Common myeloid progenitor, CD34-positive (primary cell): ENCODE measurements at regions not wholly inside any gene's neighbourhood (a gene's known extent, or its start where the extent isn't known, plus 50 kb on each side); places are given as distances from the start of the nearest gene placed in this dataset.
"Not testable (repeated sequence)": the region's sequence is repeated elsewhere in the genome, so short reads cannot be mapped to it uniquely, and the experiment has no call there.

Source experiments
- CTCF ChIA-PET: fragments of 350-600 bp; sonication (Branson Sonifier 250); formaldehyde crosslinking; loops from one replicate; lab custom pipeline; 2021; ENCODE audit warnings: antibody characterized with exemption; lab: Charles Lee
- POLR2A ChIA-PET: fragments of 350-600 bp; sonication (Branson Sonifier 250); formaldehyde crosslinking; loops from one replicate; lab custom pipeline; 2021; ENCODE audit warnings: antibody characterized with exemption; lab: Charles Lee
- DNase-seq, 3 donors: peaks; one replicate each; pipeline versions ENCODE4 v3.0.0 to v3.0.0-alpha.2; 2013
- H3K27ac ChIP-seq, 2 experiments: 1 replicate in 1 of 2; 2 replicates in 1 of 2; pipeline ENCODE4 v1.7.0; 2013; ENCODE audit warnings: inconsistent platforms in 2 of 2, low read length in 2 of 2, mild to moderate bottlenecking in 2 of 2, low read depth in 1 of 2, moderate library complexity in 1 of 2; ENCODE audit not compliant: severe bottlenecking in 2 of 2, insufficient read depth in 1 of 2, poor library complexity in 1 of 2
- H3K27me3 ChIP-seq, 5 experiments: replicated peaks in 2 of 5; 1 replicate in 3 of 5; 2 replicates in 2 of 5; pipeline versions ENCODE4 v1.6.1 to v1.7.0; 2013; ENCODE audit warnings: low read length in 4 of 5, mild to moderate bottlenecking in 2 of 5, moderate library complexity in 2 of 5, inconsistent platforms in 1 of 5; ENCODE audit not compliant: insufficient read depth in 5 of 5, control insufficient read depth in 4 of 5
- H3K36me3 ChIP-seq, 4 experiments: 1 replicate in 2 of 4; 2 replicates in 2 of 4; pipeline versions ENCODE4 v1.6.1 to v1.7.0; 2013; ENCODE audit warnings: low read length in 3 of 4, control low read depth in 1 of 4, mild to moderate bottlenecking in 1 of 4; ENCODE audit not compliant: control insufficient read depth in 4 of 4, insufficient read depth in 4 of 4
- H3K4me1 ChIP-seq, 4 experiments: 1 replicate in 3 of 4; 2 replicates in 1 of 4; pipeline versions ENCODE4 v1.6.1 to v1.7.1; 2013; ENCODE audit warnings: low read length in 3 of 4, mild to moderate bottlenecking in 3 of 4, control low read depth in 1 of 4, inconsistent platforms in 1 of 4, moderate library complexity in 1 of 4; ENCODE audit not compliant: control insufficient read depth in 4 of 4, insufficient read depth in 4 of 4; ENCODE audit errors: control extremely low read depth in 1 of 4
- H3K4me3 ChIP-seq, 7 experiments: 1 replicate in 4 of 7; 2 replicates in 3 of 7; pipeline versions ENCODE4 v1.5.1 to v1.7.0; 2013; ENCODE audit warnings: mild to moderate bottlenecking in 7 of 7, low read length in 6 of 7, moderate library complexity in 6 of 7, inconsistent platforms in 2 of 7, low read depth in 2 of 7, control low read depth in 1 of 7; ENCODE audit not compliant: insufficient read depth in 4 of 7, control insufficient read depth in 1 of 7; ENCODE audit errors: extremely low read depth in 1 of 7
- H3K9me3 ChIP-seq, 5 experiments: 1 replicate in 4 of 5; 2 replicates in 1 of 5; pipeline versions ENCODE4 v1.6.1 to v1.7.1; 2013; ENCODE audit warnings: low read length in 4 of 5, mild to moderate bottlenecking in 2 of 5, inconsistent platforms in 1 of 5, low read depth in 1 of 5, moderate library complexity in 1 of 5; ENCODE audit not compliant: control insufficient read depth in 4 of 5, insufficient read depth in 2 of 5; ENCODE audit errors: control extremely low read depth in 1 of 5
- WGBS: methylation state at CpG from one replicate; pipeline ENCODE4 v1.1.5; 2013; ENCODE audit not compliant: insufficient coverage; 5-methylcytosine and 5-hydroxymethylcytosine counted together

DNA sequence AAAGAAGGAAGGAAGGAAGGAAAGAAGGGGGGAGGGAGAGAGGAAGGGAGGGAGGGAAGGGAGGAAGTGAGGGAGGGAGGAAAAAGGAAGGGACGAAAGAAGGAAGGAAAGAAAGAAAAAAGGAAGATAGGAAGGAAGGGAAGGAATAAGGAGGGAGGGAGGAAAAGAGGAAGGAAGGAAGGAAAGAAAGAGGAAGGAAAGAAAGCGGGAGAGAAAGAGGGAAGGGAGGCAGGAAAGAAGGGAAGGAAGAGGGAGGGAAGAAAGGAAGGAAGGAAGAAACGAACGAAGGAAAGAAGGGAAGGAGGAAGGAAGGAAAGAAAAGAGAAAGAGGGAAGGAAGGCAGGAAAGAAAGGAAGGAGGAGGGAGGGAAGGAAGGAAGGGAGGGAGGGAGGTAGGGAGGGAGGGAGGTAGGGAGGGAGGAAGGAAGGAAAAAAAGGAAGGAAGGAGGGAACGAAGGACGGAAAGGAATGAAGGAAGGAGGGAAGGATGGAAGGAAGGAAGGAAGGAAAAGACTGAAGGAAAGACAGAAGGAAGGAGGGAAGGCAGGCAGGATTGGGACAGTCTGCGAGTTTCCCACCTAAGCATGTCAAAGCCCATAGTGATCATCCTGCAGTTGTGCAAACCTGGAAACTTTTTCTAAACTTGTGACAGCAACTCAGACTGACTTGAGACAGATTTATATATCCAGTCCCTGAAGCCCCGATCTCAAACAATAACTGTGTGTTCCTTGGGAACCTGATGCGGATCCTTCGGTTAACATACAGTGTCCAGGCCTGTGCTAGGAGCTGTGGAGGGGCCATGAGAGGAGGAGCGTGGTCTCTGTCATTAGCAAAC lies 59.8 kb upstream of the IYD start:
- peaks cover 0 to 4% (median 0%) of the 10 kb centered on the region in 5 experiments for H3K27me3 ChIP-seq
- H3K9me3 ChIP-seq, result no peaks in the 10 kb centered on the region
- DNase-seq, result no peak
- no peaks in the 10 kb centered on the region for H3K36me3 ChIP-seq
- CTCF ChIA-PET, result no interaction called here
- no peak overlapping the region for H3K27ac ChIP-seq
- no peaks in the 10 kb centered on the region for H3K4me1 ChIP-seq
- H3K4me3 ChIP-seq, result no peak overlapping the region
- POLR2A ChIA-PET, result no interaction called here
- 75% methylated on average over 8 of the region's 11 CpGs for WGBS

DNA sequence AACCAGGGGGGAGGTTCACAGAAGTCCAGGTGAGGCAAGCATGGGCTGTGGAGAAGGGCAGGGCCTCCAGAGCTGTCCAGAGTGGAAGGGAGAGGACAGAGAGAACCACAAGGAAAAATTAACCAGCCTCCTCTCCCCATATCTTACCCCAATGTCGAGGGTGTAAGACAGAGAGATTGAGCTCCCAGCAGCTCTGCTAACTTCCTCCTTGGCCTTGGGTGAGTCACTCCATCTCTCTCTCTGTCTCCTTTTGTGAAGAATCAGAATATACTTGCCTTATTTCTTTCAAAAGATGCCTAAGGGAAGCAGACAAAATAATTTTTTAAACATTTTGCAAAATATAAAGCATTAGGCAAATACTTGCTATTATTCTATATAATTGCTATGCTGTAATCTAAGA lies 58.3 kb upstream of the IYD start:
- no peaks in the 10 kb centered on the region for H3K36me3 ChIP-seq
- no peak overlapping the region for H3K27ac ChIP-seq
- H3K9me3 ChIP-seq, result peaks cover 0 to 12% (median 0%) of the 10 kb centered on the region in 5 experiments
- H3K4me3 ChIP-seq, result no peak overlapping the region
- no peaks in the 10 kb centered on the region for H3K4me1 ChIP-seq
- peaks cover 0 to 3% (median 0%) of the 10 kb centered on the region in 5 experiments for H3K27me3 ChIP-seq
- CTCF ChIA-PET, result interaction anchor here (1.3 kb wide), 1 partner anchor 9 kb away, joined by 5 read pairs; no protein-coding TSS in a partner anchor
- WGBS, result 13% methylated on average over 1 of the region's 1 CpG
- POLR2A ChIA-PET, result no interaction called here
- DNase-seq, result peak in 2 of 3 donors; percentile 9 to 25

GRCh38 chr6:150311149-150311944 lies 57.5 kb upstream of the IYD start:
- H3K36me3 ChIP-seq, H3K4me3 ChIP-seq, H3K27me3 ChIP-seq, H3K27ac ChIP-seq, POLR2A ChIA-PET, H3K4me1 ChIP-seq, DNase-seq: not testable (repeated sequence)
- CTCF ChIA-PET, result interaction anchor here (1.3 kb wide), 1 partner anchor 10 kb away, joined by 5 read pairs; no protein-coding TSS in a partner anchor
- WGBS, result 99% methylated on average over 13 of the region's 13 CpGs
- H3K9me3 ChIP-seq, result peaks cover 0 to 12% (median 0%) of the 10 kb centered on the region in 5 experiments

DNA sequence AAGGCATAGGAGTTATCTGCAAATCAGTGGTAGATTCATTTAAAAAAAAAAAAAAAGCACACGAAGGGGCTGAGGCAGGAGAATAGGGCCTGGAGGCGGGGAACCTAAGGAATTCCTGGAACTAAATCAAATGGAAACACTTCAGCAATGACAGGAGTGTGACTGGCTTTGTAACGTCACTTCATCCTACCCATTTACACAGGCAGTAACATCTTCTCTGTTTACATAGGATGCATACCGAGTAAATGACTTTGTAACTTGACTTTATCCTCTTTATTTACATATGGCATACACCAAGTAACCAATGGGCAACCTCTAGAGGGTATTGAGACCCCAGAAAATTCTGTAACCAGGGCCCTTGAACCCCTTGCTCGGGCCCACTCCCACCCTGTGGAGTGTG lies 56.4 kb upstream of the IYD start:
- ChIA-PET POLR2A (no interaction called here), CTCF (no interaction called here)
- 96% methylated on average over 3 of the region's 5 CpGs for WGBS

GRCh38 chr6:150312844-150313584 lies 55.8 kb upstream of the IYD start:
- ChIA-PET CTCF (no interaction called here), POLR2A (no interaction called here)
- Histone ChIP-seq H3K27me3 (peaks cover 0 to 3% (median 0%) of the 10 kb centered on the region in 5 experiments), H3K4me3 (no peak overlapping the region), H3K9me3 (peaks cover 0 to 12% (median 0%) of the 10 kb centered on the region in 5 experiments), H3K27ac (no peak overlapping the region), H3K36me3 (no peaks in the 10 kb centered on the region), H3K4me1 (no peaks in the 10 kb centered on the region)
- WGBS, result 90% methylated on average over 7 of the region's 7 CpGs
- no peak for DNase-seq

More for the DNA sequence above, 56.4 kb upstream of the IYD start:
- DNase-seq, result no peak
- Histone ChIP-seq H3K36me3 (no peaks in the 10 kb centered on the region), H3K4me1 (no peaks in the 10 kb centered on the region), H3K9me3 (peaks cover 0 to 12% (median 0%) of the 10 kb centered on the region in 5 experiments), H3K4me3 (no peak overlapping the region), H3K27ac (no peak overlapping the region), H3K27me3 (peaks cover 0 to 3% (median 0%) of the 10 kb centered on the region in 5 experiments)

DNA sequence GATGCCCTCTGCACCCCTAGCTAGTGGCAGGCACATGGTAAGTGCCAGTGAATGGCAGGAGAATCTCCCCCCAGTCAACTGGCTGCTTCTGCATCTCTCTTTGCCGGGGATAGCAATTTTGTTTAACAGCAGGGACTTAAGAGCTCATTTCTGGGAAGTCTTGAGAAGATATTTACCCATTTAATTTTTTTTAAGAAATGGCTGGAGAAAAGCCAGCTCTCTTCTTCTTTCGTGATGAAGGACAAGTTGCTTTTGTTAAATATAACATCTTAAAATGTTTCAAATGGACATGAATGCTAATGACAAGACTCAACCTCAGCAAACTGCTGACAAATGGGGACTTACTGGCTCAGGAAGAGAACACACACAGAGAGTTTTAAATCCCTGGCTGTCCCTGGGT lies 55.0 kb upstream of the IYD start:
- ChIA-PET POLR2A (no interaction called here), CTCF (no interaction called here)
- WGBS, result no CpG with 5 or more reads among the region's 2 CpGs
- Histone ChIP-seq H3K4me3 (no peak overlapping the region), H3K36me3 (no peaks in the 10 kb centered on the region), H3K27me3 (peaks cover 0 to 3% (median 0%) of the 10 kb centered on the region in 5 experiments), H3K4me1 (no peaks in the 10 kb centered on the region), H3K27ac (no peak overlapping the region), H3K9me3 (peaks cover 0 to 12% (median 0%) of the 10 kb centered on the region in 5 experiments)
- DNase-seq, result no peak
